NB4 (cell line): ENCODE measurements at regions not wholly inside any gene's neighbourhood (a gene's known extent, or its start where the extent isn't known, plus 50 kb on each side); places are given as distances from the start of the nearest gene placed in this dataset.

Source experiments
- DNase-seq: peaks from one replicate; pipeline ENCODE4 v3.0.0; 2010; ENCODE audit warnings: low read depth
- H3K4me3 ChIP-seq: one replicate; pipeline ENCODE4 v1.5.1; 2011; ENCODE audit warnings: mild to moderate bottlenecking, low read depth, low read length, moderate library complexity
- CTCF ChIP-seq: IDR thresholded peaks from one replicate; pipeline ENCODE4 v1.5.1; 2012; ENCODE audit warnings: low read depth, low read length
- MYC ChIP-seq: IDR thresholded peaks from 2 replicates; pipeline ENCODE4 v1.6.1; 2011; ENCODE audit warnings: low read depth, low read length
- POLR2A ChIP-seq: IDR thresholded peaks from 2 replicates; pipeline ENCODE4 v1.6.1; 2011; ENCODE audit warnings: mild to moderate bottlenecking; ENCODE audit not compliant: insufficient read length; ENCODE audit errors: extremely low read depth
- TF ChIP-seq, protein P1 (sequence below): IDR thresholded peaks from 2 replicates; pipeline ENCODE4 v1.6.1; 2011; ENCODE audit warnings: low read depth, low read length

GRCh38 chr2:221154176-221154575 is 417.9 kb downstream of the EPHA4 start:
- H3K4me3 ChIP-seq = no peak overlapping the region
- no peak for DNase-seq
- TF ChIP-seq, protein P1, sequence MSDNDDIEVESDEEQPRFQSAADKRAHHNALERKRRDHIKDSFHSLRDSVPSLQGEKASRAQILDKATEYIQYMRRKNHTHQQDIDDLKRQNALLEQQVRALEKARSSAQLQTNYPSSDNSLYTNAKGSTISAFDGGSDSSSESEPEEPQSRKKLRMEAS = no peak
- TF ChIP-seq CTCF (no peak), POLR2A (no peak), MYC (no peak)

DNA sequence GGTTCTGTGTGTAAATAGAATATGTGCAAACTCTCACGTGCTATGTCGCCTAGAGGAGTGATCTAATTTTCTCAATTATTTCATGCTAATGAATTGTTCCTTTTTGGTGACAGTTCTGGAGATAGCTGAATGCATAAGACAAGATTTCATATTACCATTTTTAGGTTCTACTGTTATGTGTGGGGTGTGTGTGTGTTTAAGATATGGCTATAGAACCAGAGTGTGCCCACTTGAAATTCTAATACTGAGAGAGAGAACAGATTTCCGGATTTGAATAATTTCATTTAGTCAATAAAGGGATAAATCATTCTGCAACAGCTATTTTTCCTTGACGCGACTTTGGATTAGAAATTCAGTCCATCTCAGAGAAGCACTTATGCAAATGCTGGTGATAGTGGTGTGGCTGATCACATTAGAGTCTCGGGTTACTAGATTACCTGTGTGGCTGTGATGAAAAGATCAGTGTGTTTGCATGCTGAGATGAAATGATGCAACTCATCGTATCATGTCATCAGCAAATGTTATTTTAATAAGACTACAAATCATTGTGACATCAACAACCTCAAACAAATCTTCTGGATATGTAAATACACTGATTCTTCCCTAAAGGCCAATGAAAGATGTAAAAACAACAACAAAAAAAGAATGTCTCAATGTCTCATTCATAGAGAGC is 415.9 kb downstream of the EPHA4 start:
- TF ChIP-seq, protein P1 = no peak
- TF ChIP-seq CTCF (no peak), MYC (no peak), POLR2A (no peak)
- H3K4me3 ChIP-seq = no peak overlapping the region
- DNase-seq = no peak

- no peak for TF ChIP-seq POLR2A
- H3K4me3 ChIP-seq = no peak overlapping the region
- no peak for DNase-seq
Measured at GRCh38 chr2:221161186-221161585, 410.9 kb downstream of the EPHA4 start.

DNA sequence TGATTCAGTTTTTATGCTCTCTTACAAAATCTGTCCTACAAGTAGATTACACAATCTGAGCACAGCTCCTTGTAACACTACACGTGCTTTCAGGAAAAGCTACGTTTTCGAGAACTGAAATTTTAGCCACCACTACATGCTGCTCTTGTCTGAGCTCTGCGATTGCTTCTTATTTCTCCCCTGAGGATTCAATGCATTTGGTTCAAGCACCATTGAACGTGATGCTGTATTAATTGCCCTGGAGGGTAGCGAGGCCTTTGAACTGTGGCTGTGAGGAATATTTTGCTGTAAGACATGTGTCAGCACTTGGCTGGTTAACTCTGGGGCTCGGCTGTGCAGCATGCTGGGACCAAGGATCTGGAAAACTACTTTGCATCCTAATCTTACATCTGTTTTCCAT is 405.8 kb downstream of the EPHA4 start:
- TF ChIP-seq, protein P1 = no peak
- no peak for TF ChIP-seq CTCF
- no peak overlapping the region for H3K4me3 ChIP-seq
- DNase-seq = no peak

DNA sequence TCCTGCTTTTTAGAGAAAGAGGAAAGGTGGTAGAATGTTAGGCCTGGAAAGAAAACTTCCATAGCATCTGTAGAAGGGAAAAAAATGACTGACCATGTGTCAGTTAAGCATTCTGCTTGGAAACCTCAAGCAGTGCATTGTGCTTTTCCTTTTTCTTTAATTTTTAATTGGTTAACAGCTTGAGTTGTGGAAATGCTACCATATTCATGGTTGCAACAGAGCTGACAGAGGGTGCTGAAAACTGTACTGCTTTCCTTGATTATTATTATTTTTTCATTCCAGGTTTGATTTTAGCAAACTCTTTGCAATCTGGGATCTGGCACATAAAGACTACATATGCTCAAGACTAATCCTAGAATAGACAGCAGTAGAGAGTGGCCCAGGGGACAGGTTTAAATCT is 404.5 kb downstream of the EPHA4 start:
- TF ChIP-seq MYC (no peak), CTCF (no peak), POLR2A (no peak)
- TF ChIP-seq, protein P1 = no peak
- no peak overlapping the region for H3K4me3 ChIP-seq
- no peak for DNase-seq

- no peak overlapping the region for H3K4me3 ChIP-seq
- TF ChIP-seq CTCF = no peak
- TF ChIP-seq, protein P1 = no peak
- no peak for TF ChIP-seq POLR2A
- no peak for TF ChIP-seq MYC
- no peak for DNase-seq
Measured at GRCh38 chr2:221169724-221170123, 402.4 kb downstream of the EPHA4 start.
